GM21619 (cell line): ENCODE measurements at regions not wholly inside any gene's neighbourhood (a gene's known extent, or its start where the extent isn't known, plus 50 kb on each side); places are given as distances from the start of the nearest gene placed in this dataset.
"Not testable (repeated sequence)": the region's sequence is repeated elsewhere in the genome, so short reads cannot be mapped to it uniquely, and the experiment has no call there.

Experiments
- ATAC-seq: cut with Tn5 transposase; IDR thresholded peaks from one replicate; pipeline ENCODE4 v1.9.1; 2021; ENCODE audit not compliant: unreplicated experiment

- ATAC-seq = no peak
Observed at GRCh38 chr22:47533961-47534803, 771.7 kb downstream of the TBC1D22A start.

DNA sequence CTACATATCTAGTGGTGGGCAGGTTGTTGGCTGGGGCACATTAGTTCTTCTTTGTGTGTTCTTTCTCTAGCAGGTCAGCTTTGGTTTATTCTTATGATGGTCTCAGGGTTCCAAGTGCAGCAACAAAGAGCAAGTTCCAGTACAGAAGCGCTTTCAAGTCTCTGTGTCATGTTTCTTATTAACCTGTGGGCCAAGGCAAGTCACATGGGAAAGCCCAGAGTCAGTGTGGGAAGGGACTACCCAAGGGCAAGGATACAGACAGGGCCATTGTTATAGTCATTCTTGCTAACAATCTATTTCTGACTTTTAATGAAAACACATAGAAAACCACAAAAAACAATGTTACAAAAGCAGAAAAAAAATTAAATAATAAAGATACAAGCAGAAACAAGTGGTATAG, 754.6 kb downstream of the TBC1D22A start:
- no peak for ATAC-seq

GRCh38 chr22:47515384-47516125, 753.1 kb downstream of the TBC1D22A start:
- ATAC-seq = no peak

- no peak for ATAC-seq
Observed at GRCh38 chr22:47512617-47513016, 750.2 kb downstream of the TBC1D22A start.

DNA sequence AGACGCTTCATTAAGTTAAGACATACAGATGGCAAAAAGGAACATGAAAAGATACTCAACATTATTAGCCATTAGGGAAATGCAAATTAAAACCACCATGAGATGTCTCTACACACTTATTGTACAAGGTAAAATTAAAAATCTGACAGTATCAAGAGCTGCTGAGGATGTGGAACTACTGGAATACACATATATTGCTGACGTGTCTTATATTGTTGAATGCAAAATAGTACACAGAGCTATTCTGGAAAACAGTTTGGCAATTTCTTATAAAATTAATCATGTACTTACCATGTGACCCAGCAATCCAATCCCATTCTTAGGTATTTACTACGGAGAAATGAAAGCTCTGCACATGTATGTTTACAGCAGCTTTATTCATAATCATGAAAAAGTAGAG, 742.5 kb downstream of the TBC1D22A start:
- ATAC-seq = no peak

DNA sequence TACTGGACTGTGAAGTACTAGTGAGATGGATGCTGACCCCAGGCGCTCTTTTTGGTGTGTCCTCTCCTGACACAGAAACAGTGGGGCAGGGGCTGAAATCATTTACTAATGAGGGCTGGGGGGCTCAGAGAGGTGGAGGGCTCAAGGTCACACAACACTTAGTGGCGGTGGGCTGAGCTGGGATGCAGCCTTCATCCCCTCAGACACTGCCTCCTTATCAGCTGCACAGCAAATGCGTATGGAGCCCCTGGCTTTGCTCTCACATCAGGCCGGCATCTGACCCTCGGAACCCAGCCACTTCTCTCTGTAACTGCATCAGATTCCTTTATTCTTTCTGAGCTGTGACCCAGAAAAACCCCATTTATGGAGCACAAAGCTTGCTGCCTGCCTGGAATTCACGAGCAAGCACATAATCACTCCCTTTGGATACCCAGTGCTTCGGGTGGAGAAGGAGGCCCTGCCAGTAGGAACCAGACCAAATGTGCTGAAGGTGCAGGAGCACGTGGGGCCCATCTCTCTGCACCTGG, 736.6 kb downstream of the TBC1D22A start:
- ATAC-seq = no peak

GRCh38 chr22:47497666-47498065, 735.2 kb downstream of the TBC1D22A start:
- no peak for ATAC-seq

DNA sequence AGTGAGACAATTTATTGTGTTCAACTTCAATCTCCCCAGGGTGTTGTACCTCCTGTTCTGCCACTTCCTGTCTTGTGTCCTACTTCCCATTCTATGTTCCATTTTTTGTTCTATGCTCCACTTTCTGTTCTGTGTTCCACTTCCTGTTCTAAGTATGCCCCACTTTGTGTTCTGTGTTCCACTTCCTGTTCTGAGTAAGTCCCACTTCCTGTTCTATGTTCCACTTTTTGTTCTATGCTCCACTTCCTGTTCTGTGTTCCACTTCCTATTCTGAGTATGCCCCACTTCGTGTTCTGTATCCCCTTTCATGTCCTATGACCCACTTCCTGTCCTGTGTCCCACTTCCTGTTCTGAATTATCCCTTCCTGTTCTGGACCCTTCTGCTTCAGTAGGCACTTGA, 732.7 kb downstream of the TBC1D22A start:
- no peak for ATAC-seq

DNA sequence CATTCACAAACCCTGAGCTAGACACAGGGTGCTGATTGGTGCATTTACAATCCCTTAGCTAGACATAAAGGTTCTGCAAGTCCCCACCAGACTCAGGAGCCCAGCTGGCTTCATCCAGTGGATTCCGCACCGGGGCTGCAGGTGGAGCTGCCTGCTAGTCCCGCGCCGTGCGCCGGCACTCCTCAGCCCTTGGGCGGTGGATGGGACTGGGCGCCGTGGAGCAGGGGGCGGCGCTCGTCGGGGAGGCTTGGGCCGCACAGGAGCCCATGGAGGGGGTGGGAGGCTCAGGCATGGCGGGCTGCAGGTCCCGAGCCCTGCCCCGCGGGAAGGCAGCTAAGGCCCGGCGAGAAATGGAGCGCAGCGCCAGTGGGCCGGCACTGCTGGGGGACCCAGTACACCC, 725.7 kb downstream of the TBC1D22A start:
- not testable (repeated sequence) for ATAC-seq

DNA sequence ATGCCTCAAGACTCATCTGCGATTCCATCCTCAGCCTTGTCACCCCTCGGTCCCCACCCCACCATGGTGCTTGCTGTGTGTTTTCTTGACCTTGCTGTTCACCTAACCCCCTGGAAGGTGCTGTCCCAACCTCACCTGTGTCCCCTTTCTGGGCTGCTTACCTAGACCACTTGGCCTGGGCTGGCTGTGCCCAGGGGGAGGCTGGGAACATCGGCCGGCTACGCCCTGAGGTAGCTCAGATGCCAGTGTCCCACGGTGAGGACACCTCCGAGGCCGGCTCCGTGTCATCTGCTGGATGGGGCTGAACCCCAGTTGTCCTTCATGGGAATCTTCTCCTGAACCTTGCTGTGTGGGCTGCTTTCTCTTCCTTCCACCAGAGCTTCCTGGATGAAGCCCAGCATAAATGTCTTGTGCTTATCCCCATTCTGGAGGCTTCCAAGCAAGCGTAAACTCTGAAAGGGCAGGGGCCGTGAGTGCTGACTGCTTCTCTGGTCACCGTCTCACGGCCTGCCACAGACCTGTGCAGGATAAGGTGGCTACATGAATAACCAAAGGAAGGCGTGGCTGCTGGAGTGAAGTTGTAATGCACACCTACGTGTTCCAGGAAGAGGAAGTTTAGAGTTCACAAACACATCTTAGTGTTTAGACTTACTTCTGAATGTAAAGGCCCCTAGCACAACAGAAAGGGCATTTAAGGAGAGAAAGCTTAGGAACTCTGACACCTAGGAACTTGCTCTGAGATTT, 724.3 kb downstream of the TBC1D22A start:
- ATAC-seq = no peak

- ATAC-seq = no peak
Observed at GRCh38 chr22:47484960-47485569, 722.6 kb downstream of the TBC1D22A start.

DNA sequence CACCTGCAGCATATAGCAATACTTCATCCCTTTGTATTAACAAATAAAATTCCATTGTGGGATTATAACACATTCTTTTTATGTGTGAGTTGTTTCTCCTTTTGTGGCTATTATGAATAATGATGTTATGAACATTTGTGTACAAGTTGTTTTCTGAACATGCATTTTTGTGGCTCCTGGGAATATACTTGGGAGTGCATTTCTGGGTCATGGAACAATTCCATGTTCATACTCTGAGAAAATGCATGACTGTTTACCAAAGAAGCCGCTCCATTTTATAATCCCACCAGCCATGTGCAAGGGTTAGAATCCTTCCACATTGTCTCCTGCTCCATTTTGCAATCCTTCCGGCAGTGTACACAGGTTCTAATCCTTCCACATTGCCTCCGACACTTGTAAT, 713.8 kb downstream of the TBC1D22A start:
- no peak for ATAC-seq

DNA sequence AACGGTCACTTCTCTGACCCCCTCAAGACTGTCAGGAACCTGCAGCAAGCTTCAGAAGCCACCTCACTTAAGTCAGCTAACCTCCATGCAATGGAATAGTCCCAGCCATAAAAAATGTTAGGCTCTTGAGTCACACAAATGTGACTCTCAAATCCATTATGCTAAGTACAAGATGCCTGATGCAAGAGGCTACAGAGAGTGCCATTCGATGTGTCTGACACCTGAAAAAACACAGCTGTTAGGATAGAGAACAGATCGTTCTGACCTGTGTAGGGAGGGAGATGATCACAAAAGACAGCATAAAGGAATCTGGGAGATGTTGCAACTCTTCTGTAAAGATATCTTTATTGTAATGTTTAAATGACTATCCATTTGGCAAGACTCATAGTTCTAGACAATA, 712.4 kb downstream of the TBC1D22A start:
- ATAC-seq = no peak

GRCh38 chr22:47474464-47474863, 712.0 kb downstream of the TBC1D22A start:
- ATAC-seq = no peak

GRCh38 chr22:47472636-47473035, 710.2 kb downstream of the TBC1D22A start:
- no peak for ATAC-seq

- no peak for ATAC-seq
Observed at GRCh38 chr22:47471406-47471805, 709.0 kb downstream of the TBC1D22A start.

- ATAC-seq = no peak
Observed at GRCh38 chr22:47465809-47466208, 703.4 kb downstream of the TBC1D22A start.

DNA sequence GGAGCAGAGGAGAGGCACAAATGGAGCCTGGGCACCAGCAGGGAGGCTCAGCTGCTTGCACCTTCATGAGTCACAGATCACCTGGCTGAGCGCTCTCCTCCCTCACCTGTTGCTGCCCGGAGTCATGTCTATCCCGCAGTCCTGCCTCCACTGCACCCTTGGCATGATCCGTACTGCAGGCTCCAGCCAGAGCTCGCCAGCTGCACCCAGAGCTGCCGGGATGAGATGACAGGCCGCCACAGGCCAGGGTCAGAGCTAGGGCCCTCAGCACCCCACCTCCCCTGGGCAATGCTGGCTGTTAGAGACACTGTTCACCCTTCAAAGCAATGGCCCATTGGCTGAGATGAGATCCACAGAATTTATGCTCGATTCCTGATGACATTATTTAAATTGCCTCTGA, 702.8 kb downstream of the TBC1D22A start:
- ATAC-seq = no peak

- no peak for ATAC-seq
Observed at GRCh38 chr22:47463220-47463619, 700.8 kb downstream of the TBC1D22A start.

GRCh38 chr22:47460861-47461260, 698.4 kb downstream of the TBC1D22A start:
- ATAC-seq = no peak

- no peak for ATAC-seq
Observed at GRCh38 chr22:47460176-47460575, 697.7 kb downstream of the TBC1D22A start.
